KMS-11 (cell line): ENCODE measurements at regions not wholly inside any gene's neighbourhood (a gene's known extent, or its start where the extent isn't known, plus 50 kb on each side); places are given as distances from the start of the nearest gene placed in this dataset.

Source experiments
- H2AFZ ChIP-seq: fragments of 200-600 bp; sonication (generic); 2 replicates; pipeline ENCODE4 v1.6.1; 2016; ENCODE audit warnings: antibody characterized with exemption, mixed run types, low read depth
- H3K27ac ChIP-seq: fragments of 200-600 bp; sonication (generic); 2 replicates; pipeline ENCODE4 v1.6.1; 2016; ENCODE audit warnings: mild to moderate bottlenecking, mixed run types
- H3K27me3 ChIP-seq: fragments of 200-600 bp; sonication (generic); 2 replicates; pipeline ENCODE4 v1.6.1; 2017; ENCODE audit warnings: mild to moderate bottlenecking, low read depth, mixed run types, moderate library complexity; ENCODE audit not compliant: insufficient read depth
- H3K36me3 ChIP-seq: fragments of 200-600 bp; sonication (generic); 2 replicates; pipeline ENCODE4 v1.6.1; 2017; ENCODE audit warnings: mild to moderate bottlenecking, mixed run types; ENCODE audit not compliant: insufficient read depth
- H3K4me1 ChIP-seq: fragments of 200-600 bp; sonication (generic); 2 replicates; pipeline ENCODE4 v1.6.1; 2016; ENCODE audit warnings: mild to moderate bottlenecking, low read depth, mixed run types; ENCODE audit not compliant: poor library complexity, severe bottlenecking
- H3K4me2 ChIP-seq: fragments of 200-600 bp; sonication (generic); 2 replicates; pipeline ENCODE4 v1.7.0; 2016; ENCODE audit warnings: mild to moderate bottlenecking, mixed run types
- H3K4me3 ChIP-seq: fragments of 200-600 bp; sonication (generic); IDR thresholded peaks from 2 replicates; pipeline ENCODE4 v1.6.1; 2017; ENCODE audit warnings: low read depth, low read length, mixed read lengths; ENCODE audit not compliant: insufficient read depth
- H3K79me2 ChIP-seq: fragments of 200-600 bp; sonication (generic); 2 replicates; pipeline ENCODE4 v1.6.1; 2016; ENCODE audit warnings: low read depth, mixed run types; ENCODE audit not compliant: insufficient read depth
- H3K9ac ChIP-seq: fragments of 200-600 bp; sonication (generic); 2 replicates; pipeline ENCODE4 v1.6.1; 2016; ENCODE audit warnings: mild to moderate bottlenecking, mixed run types
- H4K20me1 ChIP-seq: fragments of 200-600 bp; sonication (generic); 2 replicates; pipeline ENCODE4 v1.6.1; 2016; ENCODE audit warnings: mild to moderate bottlenecking, mixed run types; ENCODE audit not compliant: insufficient read depth
- TF ChIP-seq, protein P1 (sequence below): fragments of 200-600 bp; sonication (generic); conservative IDR thresholded peaks from 2 replicates; pipeline ENCODE4 v1.6.1; 2017; ENCODE audit warnings: low read depth, mild to moderate bottlenecking, antibody characterized with exemption, low read length, moderate library complexity, mixed read lengths

GRCh38 chr1:79303040-79303439, 296.5 kb upstream of the ADGRL4 start:
- H3K9ac ChIP-seq, result no peak overlapping the region
- H4K20me1 ChIP-seq, result no peaks in the 10 kb centered on the region
- H3K4me3 ChIP-seq, result no peak overlapping the region
- H3K4me1 ChIP-seq, result no peaks in the 10 kb centered on the region
- no peaks in the 10 kb centered on the region for H3K36me3 ChIP-seq
- H3K79me2 ChIP-seq, result no peaks in the 10 kb centered on the region
- H3K27me3 ChIP-seq, result no peaks in the 10 kb centered on the region
- H3K4me2 ChIP-seq, result no peak overlapping the region
- no peak overlapping the region for H3K27ac ChIP-seq
- no peak overlapping the region for H2AFZ ChIP-seq
- TF ChIP-seq, protein P1, sequence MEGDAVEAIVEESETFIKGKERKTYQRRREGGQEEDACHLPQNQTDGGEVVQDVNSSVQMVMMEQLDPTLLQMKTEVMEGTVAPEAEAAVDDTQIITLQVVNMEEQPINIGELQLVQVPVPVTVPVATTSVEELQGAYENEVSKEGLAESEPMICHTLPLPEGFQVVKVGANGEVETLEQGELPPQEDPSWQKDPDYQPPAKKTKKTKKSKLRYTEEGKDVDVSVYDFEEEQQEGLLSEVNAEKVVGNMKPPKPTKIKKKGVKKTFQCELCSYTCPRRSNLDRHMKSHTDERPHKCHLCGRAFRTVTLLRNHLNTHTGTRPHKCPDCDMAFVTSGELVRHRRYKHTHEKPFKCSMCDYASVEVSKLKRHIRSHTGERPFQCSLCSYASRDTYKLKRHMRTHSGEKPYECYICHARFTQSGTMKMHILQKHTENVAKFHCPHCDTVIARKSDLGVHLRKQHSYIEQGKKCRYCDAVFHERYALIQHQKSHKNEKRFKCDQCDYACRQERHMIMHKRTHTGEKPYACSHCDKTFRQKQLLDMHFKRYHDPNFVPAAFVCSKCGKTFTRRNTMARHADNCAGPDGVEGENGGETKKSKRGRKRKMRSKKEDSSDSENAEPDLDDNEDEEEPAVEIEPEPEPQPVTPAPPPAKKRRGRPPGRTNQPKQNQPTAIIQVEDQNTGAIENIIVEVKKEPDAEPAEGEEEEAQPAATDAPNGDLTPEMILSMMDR, result no peak

GRCh38 chr1:79302380-79302930, 295.9 kb upstream of the ADGRL4 start:
- no peak overlapping the region for H3K9ac ChIP-seq
- H3K27me3 ChIP-seq, result no peaks in the 10 kb centered on the region
- H2AFZ ChIP-seq, result no peak overlapping the region
- H3K36me3 ChIP-seq, result no peaks in the 10 kb centered on the region
- no peaks in the 10 kb centered on the region for H4K20me1 ChIP-seq
- TF ChIP-seq, protein P1, result no peak
- H3K4me3 ChIP-seq, result no peak overlapping the region
- H3K27ac ChIP-seq, result no peak overlapping the region
- H3K4me2 ChIP-seq, result no peak overlapping the region
- H3K4me1 ChIP-seq, result no peaks in the 10 kb centered on the region
- no peaks in the 10 kb centered on the region for H3K79me2 ChIP-seq

DNA sequence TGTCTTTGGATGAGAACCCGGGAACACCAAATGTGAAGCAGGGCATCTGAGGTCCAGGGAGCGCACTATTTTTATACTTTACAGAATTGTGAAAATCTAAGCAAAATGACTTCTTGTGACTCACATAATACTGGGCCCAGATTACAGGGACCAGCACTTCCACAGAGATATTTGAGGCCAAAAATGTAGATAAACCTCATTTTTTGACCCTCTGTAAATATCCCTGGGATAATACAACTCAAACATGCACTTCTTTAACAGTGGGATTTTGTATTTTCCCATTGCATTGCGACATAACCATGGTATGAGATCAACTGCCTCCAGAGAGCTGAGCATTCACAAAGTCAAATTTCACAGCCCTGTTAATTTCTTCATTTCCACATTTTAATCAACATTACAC, 289.4 kb upstream of the ADGRL4 start:
- Histone ChIP-seq H3K4me1 (no peaks in the 10 kb centered on the region), H3K9ac (no peak overlapping the region), H3K27me3 (no peaks in the 10 kb centered on the region), H2AFZ (no peak overlapping the region), H3K36me3 (no peaks in the 10 kb centered on the region), H3K79me2 (no peaks in the 10 kb centered on the region), H3K4me3 (no peak overlapping the region), H3K4me2 (no peak overlapping the region), H4K20me1 (no peaks in the 10 kb centered on the region), H3K27ac (no peak overlapping the region)
- TF ChIP-seq, protein P1, result no peak

- Histone ChIP-seq H3K36me3 (no peaks in the 10 kb centered on the region), H3K27ac (no peak overlapping the region), H3K4me1 (no peaks in the 10 kb centered on the region), H3K27me3 (no peaks in the 10 kb centered on the region), H2AFZ (no peak overlapping the region), H3K4me3 (no peak overlapping the region), H4K20me1 (no peaks in the 10 kb centered on the region), H3K79me2 (no peaks in the 10 kb centered on the region), H3K9ac (no peak overlapping the region), H3K4me2 (no peak overlapping the region)
- TF ChIP-seq, protein P1, result no peak
Measured at GRCh38 chr1:79293611-79294010, 287.1 kb upstream of the ADGRL4 start.
